Kidney epithelial cell (primary cell): ENCODE measurements at regions not wholly inside any gene's neighbourhood (a gene's known extent, or its start where the extent isn't known, plus 50 kb on each side); places are given as distances from the start of the nearest gene placed in this dataset.

Source experiments
- DNase-seq: peaks from one replicate; pipeline ENCODE4 v3.0.0-alpha.2; 2010; ENCODE audit warnings: low read depth
- H3K27me3 ChIP-seq: 2 replicates; pipeline ENCODE4 v1.6.0; 2011; ENCODE audit warnings: low read length; ENCODE audit not compliant: control insufficient read depth, insufficient read depth
- H3K36me3 ChIP-seq: 2 replicates; pipeline ENCODE4 v1.5.1; 2011; ENCODE audit warnings: low read length; ENCODE audit not compliant: control insufficient read depth, insufficient read depth
- H3K4me3 ChIP-seq: 2 replicates; pipeline ENCODE4 v1.5.1; 2011; ENCODE audit warnings: low read depth, mild to moderate bottlenecking, control low read depth, low read length
- TF ChIP-seq, protein P1 (sequence below): IDR thresholded peaks from 2 replicates; pipeline ENCODE4 v1.5.1; 2011; ENCODE audit warnings: mild to moderate bottlenecking, moderate library complexity, low read length, control low read depth, inconsistent platforms; ENCODE audit not compliant: insufficient read depth, poor library complexity, severe bottlenecking

DNA sequence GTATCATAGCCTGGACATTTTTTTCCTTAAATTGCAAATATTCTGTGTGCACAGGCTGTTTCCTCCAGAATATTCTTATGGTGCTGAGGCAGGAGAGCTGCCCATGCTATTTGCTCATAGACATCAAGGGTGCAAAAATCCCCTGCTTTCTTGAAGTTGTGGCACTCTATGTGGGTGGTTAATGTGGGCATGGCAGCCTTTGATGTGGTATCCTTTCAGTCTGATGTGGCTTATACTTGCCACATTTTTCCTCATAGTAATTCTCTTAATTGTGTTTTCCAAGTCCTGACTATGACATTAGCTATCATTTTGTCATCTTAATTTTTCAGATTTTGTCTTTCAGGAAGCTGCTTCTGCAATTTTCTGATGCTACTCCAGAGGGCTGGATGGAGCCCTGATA is 353.3 kb downstream of the YTHDC2 start:
- no peak overlapping the region for H3K4me3 ChIP-seq
- DNase-seq = no peak
- H3K36me3 ChIP-seq = no peaks in the 10 kb centered on the region
- H3K27me3 ChIP-seq = no peaks in the 10 kb centered on the region
- TF ChIP-seq, protein P1, sequence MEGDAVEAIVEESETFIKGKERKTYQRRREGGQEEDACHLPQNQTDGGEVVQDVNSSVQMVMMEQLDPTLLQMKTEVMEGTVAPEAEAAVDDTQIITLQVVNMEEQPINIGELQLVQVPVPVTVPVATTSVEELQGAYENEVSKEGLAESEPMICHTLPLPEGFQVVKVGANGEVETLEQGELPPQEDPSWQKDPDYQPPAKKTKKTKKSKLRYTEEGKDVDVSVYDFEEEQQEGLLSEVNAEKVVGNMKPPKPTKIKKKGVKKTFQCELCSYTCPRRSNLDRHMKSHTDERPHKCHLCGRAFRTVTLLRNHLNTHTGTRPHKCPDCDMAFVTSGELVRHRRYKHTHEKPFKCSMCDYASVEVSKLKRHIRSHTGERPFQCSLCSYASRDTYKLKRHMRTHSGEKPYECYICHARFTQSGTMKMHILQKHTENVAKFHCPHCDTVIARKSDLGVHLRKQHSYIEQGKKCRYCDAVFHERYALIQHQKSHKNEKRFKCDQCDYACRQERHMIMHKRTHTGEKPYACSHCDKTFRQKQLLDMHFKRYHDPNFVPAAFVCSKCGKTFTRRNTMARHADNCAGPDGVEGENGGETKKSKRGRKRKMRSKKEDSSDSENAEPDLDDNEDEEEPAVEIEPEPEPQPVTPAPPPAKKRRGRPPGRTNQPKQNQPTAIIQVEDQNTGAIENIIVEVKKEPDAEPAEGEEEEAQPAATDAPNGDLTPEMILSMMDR = no peak

DNA sequence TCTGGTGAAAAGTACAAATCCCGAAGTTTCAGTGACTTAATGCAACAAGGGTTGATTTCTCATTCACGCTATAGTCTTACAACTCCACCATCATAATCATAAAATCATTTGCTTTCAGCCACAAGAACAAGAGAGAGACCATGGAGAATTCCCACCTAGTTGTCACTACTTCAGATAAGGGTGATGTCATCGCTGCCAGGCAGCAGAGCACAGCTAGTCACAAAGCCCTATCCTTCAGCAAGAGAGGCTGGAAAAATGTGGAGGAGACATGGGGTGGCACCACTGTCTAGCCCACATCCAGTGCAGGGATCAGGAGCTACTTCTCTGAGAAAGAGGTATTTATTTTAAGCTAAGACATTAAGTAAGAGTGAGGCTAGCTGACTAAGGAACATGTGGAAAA is 356.1 kb downstream of the YTHDC2 start:
- no peaks in the 10 kb centered on the region for H3K27me3 ChIP-seq
- no peaks in the 10 kb centered on the region for H3K36me3 ChIP-seq
- DNase-seq = no peak
- no peak overlapping the region for H3K4me3 ChIP-seq
- TF ChIP-seq, protein P1 = no peak

DNA sequence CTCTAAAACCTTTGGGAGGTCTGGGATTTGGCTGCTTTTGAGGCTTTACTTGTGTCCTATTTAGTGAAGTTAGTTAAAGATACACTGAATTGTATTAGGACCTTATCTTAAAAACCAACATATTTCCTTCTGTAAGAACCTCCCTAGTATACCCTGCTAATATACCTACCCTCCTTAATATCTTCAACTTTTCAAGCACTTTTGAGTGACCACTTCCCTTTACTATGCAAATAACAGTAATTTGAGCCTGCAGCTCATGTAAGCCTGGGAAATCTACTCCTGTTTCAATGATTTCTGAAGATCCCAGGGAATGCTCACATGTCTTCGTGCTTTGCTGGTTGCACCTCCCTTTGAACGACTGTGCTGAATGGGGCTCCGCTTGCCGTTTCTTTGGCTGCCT is 358.5 kb downstream of the YTHDC2 start:
- no peak overlapping the region for H3K4me3 ChIP-seq
- no peak for DNase-seq
- no peaks in the 10 kb centered on the region for H3K36me3 ChIP-seq
- TF ChIP-seq, protein P1 = no peak
- H3K27me3 ChIP-seq = no peaks in the 10 kb centered on the region

DNA sequence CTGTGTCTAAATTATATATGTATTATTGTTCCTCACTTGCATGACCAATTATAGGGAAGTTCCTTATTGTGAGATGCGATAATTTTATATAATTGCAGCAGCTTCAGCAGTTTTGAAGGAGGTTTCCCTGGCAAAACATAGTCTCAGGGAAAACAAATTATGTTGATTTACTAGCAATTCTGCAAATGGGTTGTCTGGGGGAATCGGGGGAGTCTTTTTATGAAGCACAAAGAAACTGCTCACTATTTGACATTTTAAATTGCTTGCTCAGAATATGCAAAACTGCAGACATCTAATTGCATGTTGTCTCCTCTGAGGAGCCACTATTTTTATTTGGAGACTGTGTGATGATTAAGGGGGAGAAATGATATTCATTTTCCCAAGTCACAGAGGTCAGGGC is 361.6 kb downstream of the YTHDC2 start:
- Histone ChIP-seq H3K27me3 (no peaks in the 10 kb centered on the region), H3K36me3 (no peaks in the 10 kb centered on the region), H3K4me3 (no peak overlapping the region)
- TF ChIP-seq, protein P1 = no peak
- no peak for DNase-seq

DNA sequence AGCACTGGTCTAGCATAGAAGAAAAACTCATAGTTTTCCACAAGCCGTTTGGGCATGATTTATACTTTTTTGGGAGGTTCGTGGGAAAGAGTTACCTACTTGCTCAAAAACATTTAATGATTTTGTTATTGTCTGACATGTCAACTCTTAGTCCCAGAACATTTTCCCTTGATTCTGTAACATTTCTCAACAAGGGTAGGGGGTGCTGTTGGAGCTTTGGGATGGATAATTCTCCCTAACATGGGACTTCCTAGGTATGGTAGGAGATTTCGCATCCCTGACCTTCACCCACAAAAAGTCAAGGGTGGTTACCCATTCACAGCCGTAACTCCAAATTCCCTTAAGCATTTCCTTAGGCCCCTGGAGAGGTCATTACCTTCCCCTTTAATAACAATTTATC is 378.0 kb downstream of the YTHDC2 start:
- no peak overlapping the region for H3K4me3 ChIP-seq
- H3K36me3 ChIP-seq = no peaks in the 10 kb centered on the region
- DNase-seq = no peak
- TF ChIP-seq, protein P1 = no peak
- H3K27me3 ChIP-seq = no peaks in the 10 kb centered on the region

DNA sequence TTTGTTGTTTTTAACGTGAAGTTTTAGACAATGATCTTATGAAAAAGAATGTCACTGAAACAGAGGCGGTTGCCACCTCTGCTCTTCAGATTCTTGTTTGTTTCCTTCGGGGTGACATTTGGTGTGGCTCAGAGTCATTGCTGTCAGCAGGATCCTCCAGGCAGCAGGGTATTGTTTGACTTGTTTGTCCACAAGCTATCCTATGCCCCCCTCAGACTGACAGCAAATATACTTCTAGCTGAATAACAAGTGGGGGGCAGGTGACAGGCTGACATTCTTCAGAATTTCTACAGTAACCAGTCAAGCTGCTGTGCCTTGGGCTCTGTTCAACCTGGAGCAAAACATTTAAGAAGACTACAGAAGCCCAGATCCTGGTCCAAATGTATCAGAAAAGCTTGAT is 383.3 kb downstream of the YTHDC2 start:
- Histone ChIP-seq H3K4me3 (no peak overlapping the region), H3K27me3 (no peaks in the 10 kb centered on the region), H3K36me3 (no peaks in the 10 kb centered on the region)
- DNase-seq = no peak
- TF ChIP-seq, protein P1 = no peak
